B cell (primary cell): ENCODE measurements at regions not wholly inside any gene's neighbourhood (a gene's known extent, or its start where the extent isn't known, plus 50 kb on each side); places are given as distances from the start of the nearest gene placed in this dataset.

Source experiments
- CTCF ChIP-seq: fragments of 200-600 bp; IDR thresholded peaks from one replicate; pipeline ENCODE4 v1.8.0; 2022; ENCODE audit warnings: antibody characterized with exemption, mild to moderate bottlenecking
- EZH2 ChIP-seq: IDR thresholded peaks from 2 replicates; pipeline ENCODE4 v1.6.1; 2012; ENCODE audit warnings: borderline replicate concordance, low read depth, mild to moderate bottlenecking, moderate library complexity, low read length; ENCODE audit not compliant: insufficient read depth, poor library complexity, severe bottlenecking

GRCh38 chr11:79960461-79960860, 519.6 kb upstream of the TENM4 start:
- no peak for TF ChIP-seq CTCF
- TF ChIP-seq EZH2, result no peak
